Keratinocyte (primary cell): ENCODE measurements at regions not wholly inside any gene's neighbourhood (a gene's known extent, or its start where the extent isn't known, plus 50 kb on each side); places are given as distances from the start of the nearest gene placed in this dataset.

ENCODE experiments used
- EZH2 ChIP-seq: IDR thresholded peaks from one replicate; pipeline ENCODE4 v1.6.1; 2012; ENCODE audit warnings: inconsistent platforms, mild to moderate bottlenecking, low read length, moderate library complexity
- TF ChIP-seq, protein P1 (sequence below), 3 experiments: IDR thresholded peaks in 1 of 3; conservative IDR thresholded peaks in 1 of 3; optimal IDR thresholded peaks in 1 of 3; 2 replicates in 2 of 3; 3 replicates in 1 of 3; pipeline versions ENCODE3 to v1.5.1; 2011; ENCODE audit warnings: low read length in 3 of 3, mild to moderate bottlenecking in 3 of 3, moderate library complexity in 2 of 3, control low read depth in 1 of 3, inconsistent platforms in 1 of 3; ENCODE audit not compliant: insufficient read depth in 2 of 3; ENCODE audit errors: extremely low read depth in 1 of 3

DNA sequence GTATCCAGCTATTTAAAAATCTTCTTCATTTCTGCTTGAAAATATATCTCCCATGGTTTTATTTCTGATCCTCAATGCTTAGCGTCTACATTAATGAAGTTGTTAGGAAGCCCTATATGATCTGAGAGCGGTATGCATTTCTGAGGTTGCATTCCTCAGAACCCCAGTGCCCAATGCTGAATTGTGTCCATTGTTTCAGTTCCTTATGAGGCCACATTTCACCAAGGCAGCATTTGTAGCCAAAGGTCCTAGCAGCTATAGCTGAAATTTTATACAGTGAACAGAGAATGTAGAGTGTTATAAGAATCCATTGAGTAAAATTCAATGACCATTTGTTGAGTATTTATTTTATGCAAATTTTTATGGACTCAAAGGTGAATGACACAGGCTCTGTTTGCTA lies 209.5 kb downstream of the PCDH7 start:
- TF ChIP-seq, protein P1, sequence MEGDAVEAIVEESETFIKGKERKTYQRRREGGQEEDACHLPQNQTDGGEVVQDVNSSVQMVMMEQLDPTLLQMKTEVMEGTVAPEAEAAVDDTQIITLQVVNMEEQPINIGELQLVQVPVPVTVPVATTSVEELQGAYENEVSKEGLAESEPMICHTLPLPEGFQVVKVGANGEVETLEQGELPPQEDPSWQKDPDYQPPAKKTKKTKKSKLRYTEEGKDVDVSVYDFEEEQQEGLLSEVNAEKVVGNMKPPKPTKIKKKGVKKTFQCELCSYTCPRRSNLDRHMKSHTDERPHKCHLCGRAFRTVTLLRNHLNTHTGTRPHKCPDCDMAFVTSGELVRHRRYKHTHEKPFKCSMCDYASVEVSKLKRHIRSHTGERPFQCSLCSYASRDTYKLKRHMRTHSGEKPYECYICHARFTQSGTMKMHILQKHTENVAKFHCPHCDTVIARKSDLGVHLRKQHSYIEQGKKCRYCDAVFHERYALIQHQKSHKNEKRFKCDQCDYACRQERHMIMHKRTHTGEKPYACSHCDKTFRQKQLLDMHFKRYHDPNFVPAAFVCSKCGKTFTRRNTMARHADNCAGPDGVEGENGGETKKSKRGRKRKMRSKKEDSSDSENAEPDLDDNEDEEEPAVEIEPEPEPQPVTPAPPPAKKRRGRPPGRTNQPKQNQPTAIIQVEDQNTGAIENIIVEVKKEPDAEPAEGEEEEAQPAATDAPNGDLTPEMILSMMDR (optimal IDR thresholded peaks at IDR 0.05 in 1 of 3, IDR thresholded peaks at IDR 0.05 in 1 of 3, conservative IDR thresholded peaks at IDR 0.05 in 1 of 3; ENCODE audit: extremely low read depth in 1 of 3, insufficient read depth in 2 of 3, low read length in 3 of 3), result no peak
- no peak for TF ChIP-seq EZH2
